Upper lobe of left lung (tissue), 4 donors: ENCODE measurements at regions not wholly inside any gene's neighbourhood (a gene's known extent, or its start where the extent isn't known, plus 50 kb on each side); places are given as distances from the start of the nearest gene placed in this dataset.

ENCODE experiments used
- CTCF ChIP-seq, 6 experiments: fragments of 450-650 bp in 4 of 6; fragments of 200-600 bp in 2 of 6; sonication (generic) in 2 of 6; IDR thresholded peaks; one replicate each; pipeline ENCODE4 v1.5.1; 2016 to 2019; ENCODE audit warnings: antibody characterized with exemption in 6 of 6
- EP300 ChIP-seq, 4 donors: sonication (generic); formaldehyde crosslinking; IDR thresholded peaks; one replicate each; pipeline ENCODE4 v1.5.1; 2017; ENCODE audit warnings: antibody characterized with exemption in 4 of 4, control low read depth in 2 of 4
- POLR2A ChIP-seq, 4 donors: fragments of 450-650 bp; IDR thresholded peaks; one replicate each; pipeline ENCODE4 v1.5.1; 2016 to 2017; ENCODE audit warnings: antibody characterized with exemption in 4 of 4, mild to moderate bottlenecking in 2 of 4

- TF ChIP-seq CTCF (IDR thresholded peaks at IDR 0.05) (no peak), EP300 (IDR thresholded peaks at IDR 0.05) (no peak), POLR2A (IDR thresholded peaks at IDR 0.05) (no peak)
Observed at GRCh38 chr14:98514016-98514415, 758.0 kb downstream of the BCL11B start.
